Fibroblast of lung (primary cell): ENCODE measurements at regions not wholly inside any gene's neighbourhood (a gene's known extent, or its start where the extent isn't known, plus 50 kb on each side); places are given as distances from the start of the nearest gene placed in this dataset.

Experiments used
- DNase-seq, 2 donors: peaks; one replicate each; pipeline versions ENCODE4 v3.0.0 to v3.0.0-alpha.2; 2010; ENCODE audit warnings: low read depth in 2 of 2
- H2AFZ ChIP-seq: 2 replicates; pipeline ENCODE4 v1.5.1; 2012; ENCODE audit warnings: low read length, control low read depth, inconsistent platforms
- H3K27ac ChIP-seq: 2 replicates; pipeline ENCODE4 v1.5.1; 2011; ENCODE audit warnings: low read length, control low read depth; ENCODE audit not compliant: insufficient read depth
- H3K27me3 ChIP-seq: 2 replicates; pipeline ENCODE4 v1.5.1; 2011; ENCODE audit warnings: mild to moderate bottlenecking, low read length; ENCODE audit not compliant: control insufficient read depth, insufficient read depth
- H3K36me3 ChIP-seq: 2 replicates; pipeline ENCODE4 v1.5.1; 2011; ENCODE audit warnings: low read length; ENCODE audit not compliant: control insufficient read depth, insufficient read depth
- H3K4me1 ChIP-seq: 2 replicates; pipeline ENCODE4 v1.5.1; 2011; ENCODE audit warnings: low read length; ENCODE audit not compliant: control insufficient read depth, insufficient read depth; ENCODE audit errors: extremely low read depth
- H3K4me2 ChIP-seq: 2 replicates; pipeline ENCODE4 v1.5.1; 2011; ENCODE audit warnings: low read length, control low read depth; ENCODE audit not compliant: insufficient read depth; ENCODE audit errors: extremely low read depth
- H3K4me3 ChIP-seq, 4 experiments: fragments of 200-600 bp in 1 of 4; sonication (generic) in 1 of 4; replicated peaks in 1 of 4; 2 replicates each; pipeline ENCODE4 v1.5.1; 2011 to 2016; ENCODE audit warnings: low read length in 4 of 4, low read depth in 3 of 4, mild to moderate bottlenecking in 3 of 4, control low read depth in 2 of 4, inconsistent platforms in 1 of 4, mixed read lengths in 1 of 4; ENCODE audit not compliant: insufficient read depth in 1 of 4; ENCODE audit errors: control extremely low read depth in 1 of 4
- H3K79me2 ChIP-seq: 2 replicates; pipeline ENCODE4 v1.5.1; 2012; ENCODE audit warnings: mild to moderate bottlenecking, low read length, inconsistent platforms; ENCODE audit not compliant: control insufficient read depth, insufficient read depth
- H3K9ac ChIP-seq: 2 replicates; pipeline ENCODE4 v1.5.1; 2011; ENCODE audit warnings: mild to moderate bottlenecking, low read length, control low read depth; ENCODE audit not compliant: insufficient read depth
- H3K9me3 ChIP-seq: 2 replicates; pipeline ENCODE4 v1.5.1; 2012; ENCODE audit warnings: low read depth, low read length; ENCODE audit not compliant: control insufficient read depth, insufficient read depth
- H4K20me1 ChIP-seq: 2 replicates; pipeline ENCODE4 v1.5.1; 2011; ENCODE audit warnings: low read length; ENCODE audit not compliant: control insufficient read depth, insufficient read depth; ENCODE audit errors: extremely low read depth
- CTCF ChIP-seq, 2 donors: IDR thresholded peaks in 1 of 2; conservative IDR thresholded peaks in 1 of 2; 1 replicate in 1 of 2; 2 replicates in 1 of 2; pipeline ENCODE4 v1.5.1; 2011 to 2012; ENCODE audit warnings: low read length in 2 of 2, control low read depth in 1 of 2, inconsistent platforms in 1 of 2, low read depth in 1 of 2, mild to moderate bottlenecking in 1 of 2
- EZH2 ChIP-seq: IDR thresholded peaks from 2 replicates; pipeline ENCODE4 v1.5.1; 2012; ENCODE audit warnings: low read length, control low read depth, mild to moderate bottlenecking; ENCODE audit errors: missing control alignments

- no peak overlapping the region for H3K4me2 ChIP-seq
- no peaks in the 10 kb centered on the region for H3K4me1 ChIP-seq
- no peaks in the 10 kb centered on the region for H4K20me1 ChIP-seq
- H3K79me2 ChIP-seq = no peaks in the 10 kb centered on the region
- H3K9ac ChIP-seq = no peak overlapping the region
- DNase-seq = no peak
- no peak overlapping the region for H3K27ac ChIP-seq
- H3K36me3 ChIP-seq = no peaks in the 10 kb centered on the region
- H3K9me3 ChIP-seq = no peaks in the 10 kb centered on the region
- TF ChIP-seq CTCF (conservative IDR thresholded peaks at IDR 0.05 in 1 of 2, IDR thresholded peaks at IDR 0.05 in 1 of 2; ENCODE audit: low read depth in 1 of 2, low read length in 2 of 2) = no peak
- TF ChIP-seq EZH2 = no peak
- H3K4me3 ChIP-seq = no peak overlapping the region
- H3K27me3 ChIP-seq = no peaks in the 10 kb centered on the region
- no peak overlapping the region for H2AFZ ChIP-seq
These were observed 108.2 kb upstream of the SETMAR start for GRCh38 chr3:4195006-4195405.

- no peaks in the 10 kb centered on the region for H3K79me2 ChIP-seq
- DNase-seq = no peak
- no peaks in the 10 kb centered on the region for H3K36me3 ChIP-seq
- H3K27ac ChIP-seq = no peak overlapping the region
- no peaks in the 10 kb centered on the region for H3K27me3 ChIP-seq
- no peak overlapping the region for H2AFZ ChIP-seq
- no peaks in the 10 kb centered on the region for H3K4me1 ChIP-seq
- no peaks in the 10 kb centered on the region for H3K9me3 ChIP-seq
- no peak overlapping the region for H3K9ac ChIP-seq
- no peaks in the 10 kb centered on the region for H4K20me1 ChIP-seq
- H3K4me2 ChIP-seq = no peak overlapping the region
- TF ChIP-seq CTCF (conservative IDR thresholded peaks at IDR 0.05 in 1 of 2, IDR thresholded peaks at IDR 0.05 in 1 of 2; ENCODE audit: low read depth in 1 of 2, low read length in 2 of 2) (no peak), EZH2 (no peak)
- H3K4me3 ChIP-seq = no peak overlapping the region
These were observed 106.5 kb upstream of the SETMAR start for GRCh38 chr3:4196506-4197147.

GRCh38 chr3:4197670-4198069 lies 105.5 kb upstream of the SETMAR start:
- Histone ChIP-seq H3K4me2 (no peak overlapping the region), H3K79me2 (no peaks in the 10 kb centered on the region), H3K36me3 (no peaks in the 10 kb centered on the region), H2AFZ (no peak overlapping the region), H3K27me3 (no peaks in the 10 kb centered on the region), H3K4me1 (no peaks in the 10 kb centered on the region), H3K9ac (no peak overlapping the region), H3K27ac (no peak overlapping the region), H3K9me3 (no peaks in the 10 kb centered on the region), H3K4me3 (no peak overlapping the region), H4K20me1 (no peaks in the 10 kb centered on the region)
- no peak for TF ChIP-seq CTCF (conservative IDR thresholded peaks at IDR 0.05 in 1 of 2, IDR thresholded peaks at IDR 0.05 in 1 of 2; ENCODE audit: low read depth in 1 of 2, low read length in 2 of 2)
- no peak for TF ChIP-seq EZH2
- no peak for DNase-seq
